IMR-90 (cell line): ENCODE measurements at regions not wholly inside any gene's neighbourhood (a gene's known extent, or its start where the extent isn't known, plus 50 kb on each side); places are given as distances from the start of the nearest gene placed in this dataset.

ENCODE experiments used
- ATAC-seq: fragments of 200-7000 bp; cut with Tn5 transposase; 2 replicates; pipeline ENCODE4 v1.9.1; 2020; ENCODE audit warnings: low read depth, mild to moderate bottlenecking, moderate library complexity
- BruUV-seq: library from RNA; stranded (reverse); fragments of 400-500 nt; replicated peaks from 2 replicates; lab custom pipeline; 2021; lab: Mats Ljungman, UMichigan
- CTCF ChIA-PET: fragments of 300-600 bp; formaldehyde crosslinking; extraction: SDS; loops from one replicate; lab custom pipeline; 2021; ENCODE audit warnings: antibody characterized with exemption; lab: Yijun Ruan, JAX
- POLR2A ChIA-PET: fragments of 300-600 bp; sonication (Branson Sonifier 250); formaldehyde crosslinking; loops from one replicate; lab custom pipeline; 2022; ENCODE audit warnings: antibody characterized with exemption; ENCODE audit not compliant: unreplicated experiment; lab: Charles Lee
- DNase-seq: peaks from one replicate; pipeline ENCODE4 v3.0.0; 2013
- H2AFZ ChIP-seq: replicated peaks from 2 replicates; pipeline ENCODE3; 2013; ENCODE audit warnings: low read length, mild to moderate bottlenecking; ENCODE audit not compliant: poor library complexity
- H2AK5ac ChIP-seq: 2 replicates; pipeline ENCODE4 v1.6.1; 2013; ENCODE audit warnings: low read depth, low read length, inconsistent platforms
- H2AK9ac ChIP-seq: replicated peaks from 2 replicates; pipeline ENCODE3; 2013; ENCODE audit warnings: mild to moderate bottlenecking, low read depth, low read length, moderate library complexity; ENCODE audit not compliant: poor library complexity
- H2BK120ac ChIP-seq: 2 replicates; pipeline ENCODE4 v1.6.1; 2013; ENCODE audit warnings: low read depth, low read length, inconsistent platforms
- H2BK15ac ChIP-seq: 3 replicates; pipeline ENCODE4 v1.6.1; 2013; ENCODE audit warnings: low read depth, low read length, inconsistent platforms
- H2BK20ac ChIP-seq: 2 replicates; pipeline ENCODE4 v1.6.1; 2013; ENCODE audit warnings: low read depth, mild to moderate bottlenecking, inconsistent platforms, low read length, moderate library complexity
- H2BK5ac ChIP-seq: 2 replicates; pipeline ENCODE4 v1.6.1; 2013; ENCODE audit warnings: mild to moderate bottlenecking, low read depth, low read length, inconsistent platforms; ENCODE audit not compliant: poor library complexity, severe bottlenecking
- H3K14ac ChIP-seq: replicated peaks from 2 replicates; pipeline ENCODE4 v1.6.1; 2013; ENCODE audit warnings: low read depth, low read length, inconsistent platforms
- H3K18ac ChIP-seq: 2 replicates; pipeline ENCODE4 v1.6.1; 2013; ENCODE audit warnings: low read depth, low read length, control low read depth
- H3K23ac ChIP-seq: 2 replicates; pipeline ENCODE4 v1.6.1; 2013; ENCODE audit warnings: low read depth, low read length, inconsistent platforms
- H3K27ac ChIP-seq: 2 replicates; pipeline ENCODE4 v1.5.1; 2013; ENCODE audit warnings: mild to moderate bottlenecking, control low read depth, low read length; ENCODE audit not compliant: insufficient read depth
- H3K27me3 ChIP-seq: 2 replicates; pipeline ENCODE4 v1.6.1; 2013; ENCODE audit warnings: low read length; ENCODE audit not compliant: control insufficient read depth, insufficient read depth
- H3K36me3 ChIP-seq: 2 replicates; pipeline ENCODE4 v1.6.1; 2013; ENCODE audit warnings: low read length, mixed read lengths; ENCODE audit not compliant: control insufficient read depth, insufficient read depth
- H3K4ac ChIP-seq: 2 replicates; pipeline ENCODE4 v1.6.1; 2013; ENCODE audit warnings: low read depth, low read length, inconsistent platforms
- H3K4me1 ChIP-seq: 2 replicates; pipeline ENCODE4 v1.6.1; 2013; ENCODE audit warnings: low read length, mixed read lengths; ENCODE audit not compliant: control insufficient read depth, insufficient read depth
- H3K4me2 ChIP-seq: 2 replicates; pipeline ENCODE4 v1.6.1; 2013; ENCODE audit warnings: low read depth, mild to moderate bottlenecking, control low read depth, low read length, moderate library complexity
- H3K4me3 ChIP-seq: 2 replicates; pipeline ENCODE4 v1.5.1; 2013; ENCODE audit warnings: low read depth, mild to moderate bottlenecking, control low read depth, low read length, moderate library complexity; ENCODE audit not compliant: insufficient read depth
- H3K56ac ChIP-seq: 2 replicates; pipeline ENCODE4 v1.6.1; 2013; ENCODE audit warnings: low read length, inconsistent platforms; ENCODE audit not compliant: insufficient read depth; ENCODE audit errors: extremely low read depth
- H3K79me1 ChIP-seq, 2 experiments: 2 replicates each; pipeline ENCODE4 v1.6.1; 2013; ENCODE audit warnings: low read length in 2 of 2, inconsistent platforms in 1 of 2, low read depth in 1 of 2
- H3K9ac ChIP-seq: 2 replicates; pipeline ENCODE4 v1.6.1; 2013; ENCODE audit warnings: low read depth, low read length, control low read depth
- H3K9me1 ChIP-seq: 2 replicates; pipeline ENCODE4 v1.6.1; 2013; ENCODE audit warnings: low read length, inconsistent platforms; ENCODE audit not compliant: insufficient read depth
- H3K9me3 ChIP-seq: 2 replicates; pipeline ENCODE4 v1.6.1; 2013; ENCODE audit warnings: low read length; ENCODE audit not compliant: control insufficient read depth, insufficient read depth
- H4K20me1 ChIP-seq: 2 replicates; pipeline ENCODE4 v1.6.1; 2013; ENCODE audit warnings: low read length, inconsistent platforms; ENCODE audit not compliant: insufficient read depth
- H4K5ac ChIP-seq: 2 replicates; pipeline ENCODE4 v1.6.1; 2013; ENCODE audit warnings: mild to moderate bottlenecking, low read depth, low read length, control low read depth
- H4K8ac ChIP-seq, 2 experiments: 2 replicates each; pipeline ENCODE4 v1.6.1; 2013; ENCODE audit warnings: low read depth in 2 of 2, low read length in 2 of 2, control low read depth in 1 of 2, inconsistent platforms in 1 of 2
- H4K91ac ChIP-seq: 2 replicates; pipeline ENCODE4 v1.6.1; 2013; ENCODE audit warnings: low read depth, low read length, inconsistent platforms; ENCODE audit not compliant: insufficient read depth
- BHLHE40 ChIP-seq: fragments of 150-350 bp; IDR thresholded peaks from 2 replicates; pipeline ENCODE4 v1.6.1; 2016; ENCODE audit warnings: mild to moderate bottlenecking, low read depth, low read length
- CHD1 ChIP-seq: IDR thresholded peaks from 2 replicates; pipeline ENCODE4 v1.6.1; 2012; ENCODE audit warnings: low read depth, low read length, improper control_type of control experiment
- WGBS, 2 experiments: methylation state at CpG; one replicate each; pipeline versions ENCODE4 v1.1.5 to v1.1.7; 2013; ENCODE audit warnings: missing lambda C conversion rate in 2 of 2; ENCODE audit not compliant: insufficient read length in 1 of 2; ENCODE audit errors: extremely low coverage in 2 of 2; 5-methylcytosine and 5-hydroxymethylcytosine counted together
- dilution Hi-C: fragments of 300-500 bp; cut with HindIII; formaldehyde crosslinking; loops from one replicate; pipeline ENCODE4 v1.14.3; 2018; ENCODE audit warnings: low sequenced_read_pairs; ENCODE audit not compliant: unreplicated experiment
- in situ Hi-C: fragments of 300-500 bp; cut with MboI; formaldehyde crosslinking; loops from 3 replicates; pipeline ENCODE4 v1.14.3; 2019; ENCODE audit warnings: low sequenced_read_pairs, inconsistent platforms, mixed read lengths
- intact Hi-C: fragments of 100-400 bp; cut with micrococcal nuclease; formaldehyde crosslinking; loops from 2 replicates; pipeline ENCODE4 v1.10.0; 2022
- TF ChIP-seq, protein P1 (sequence below): conservative IDR thresholded peaks from 2 replicates; pipeline ENCODE4 v1.5.1; 2012; ENCODE audit warnings: mild to moderate bottlenecking, low read depth, low read length, improper control_type of control experiment

DNA sequence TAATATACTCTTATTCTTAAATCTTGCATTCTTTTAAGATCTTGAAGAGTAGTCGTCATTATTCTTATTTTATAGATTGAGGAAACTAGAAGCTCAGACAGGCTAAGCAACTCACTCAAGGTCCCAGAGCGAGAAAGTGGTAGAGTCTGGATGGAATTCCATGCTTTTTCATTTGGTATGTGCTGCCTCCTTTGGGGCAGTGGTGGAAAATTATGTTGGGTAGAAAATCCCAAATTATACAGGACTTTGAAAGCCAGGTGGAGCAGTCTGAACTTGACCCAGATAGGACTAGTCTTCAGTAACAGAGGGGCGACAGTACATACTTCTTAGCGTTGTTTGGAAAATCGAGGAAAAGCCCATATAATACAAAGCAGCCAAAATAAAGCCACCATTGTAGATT, 205.6 kb downstream of the ATG4C start:
- DNase-seq = no peak

More for the DNA sequence above, 205.6 kb downstream of the ATG4C start:
- Histone ChIP-seq H2AFZ (no peak overlapping the region), H2BK120ac (no peak overlapping the region), H2AK5ac (no peak overlapping the region), H4K91ac (no peak overlapping the region), H3K9ac (no peak overlapping the region), H3K36me3 (no peaks in the 10 kb centered on the region), H2BK5ac (no peak overlapping the region), H2AK9ac (no peak overlapping the region), H3K27ac (no peak overlapping the region), H3K4me2 (no peak overlapping the region), H3K18ac (no peak overlapping the region), H2BK15ac (no peak overlapping the region), H3K9me1 (no peaks in the 10 kb centered on the region), H3K4ac (no peak overlapping the region), H3K23ac (no peak overlapping the region), H3K9me3 (no peaks in the 10 kb centered on the region), H3K4me1 (no peaks in the 10 kb centered on the region), H3K4me3 (no peak overlapping the region), H2BK20ac (no peak overlapping the region), H4K8ac (no peak overlapping the region), H3K79me1 (no peaks in the 10 kb centered on the region), H4K5ac (no peak overlapping the region), H3K27me3 (no peaks in the 10 kb centered on the region; the same call in 1 of the 2 replicates), H4K20me1 (no peaks in the 10 kb centered on the region), H3K56ac (no peak overlapping the region), H3K14ac (no peak overlapping the region)
- POLR2A ChIA-PET = no interaction called here
- WGBS, 2 experiments = no CpG with 5 or more reads among the region's 5 CpGs
- in situ Hi-C loops = no loop called here
- BruUV-seq = no TSS peak
- peak; percentile 40; the same call in 1 of the 2 replicates for ATAC-seq
- dilution Hi-C loops = no loop called here
- intact Hi-C loops = no loop called here
- CTCF ChIA-PET = no interaction called here
- no peak for TF ChIP-seq BHLHE40
- no peak for TF ChIP-seq CHD1
- TF ChIP-seq, protein P1, sequence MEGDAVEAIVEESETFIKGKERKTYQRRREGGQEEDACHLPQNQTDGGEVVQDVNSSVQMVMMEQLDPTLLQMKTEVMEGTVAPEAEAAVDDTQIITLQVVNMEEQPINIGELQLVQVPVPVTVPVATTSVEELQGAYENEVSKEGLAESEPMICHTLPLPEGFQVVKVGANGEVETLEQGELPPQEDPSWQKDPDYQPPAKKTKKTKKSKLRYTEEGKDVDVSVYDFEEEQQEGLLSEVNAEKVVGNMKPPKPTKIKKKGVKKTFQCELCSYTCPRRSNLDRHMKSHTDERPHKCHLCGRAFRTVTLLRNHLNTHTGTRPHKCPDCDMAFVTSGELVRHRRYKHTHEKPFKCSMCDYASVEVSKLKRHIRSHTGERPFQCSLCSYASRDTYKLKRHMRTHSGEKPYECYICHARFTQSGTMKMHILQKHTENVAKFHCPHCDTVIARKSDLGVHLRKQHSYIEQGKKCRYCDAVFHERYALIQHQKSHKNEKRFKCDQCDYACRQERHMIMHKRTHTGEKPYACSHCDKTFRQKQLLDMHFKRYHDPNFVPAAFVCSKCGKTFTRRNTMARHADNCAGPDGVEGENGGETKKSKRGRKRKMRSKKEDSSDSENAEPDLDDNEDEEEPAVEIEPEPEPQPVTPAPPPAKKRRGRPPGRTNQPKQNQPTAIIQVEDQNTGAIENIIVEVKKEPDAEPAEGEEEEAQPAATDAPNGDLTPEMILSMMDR = peak; percentile 31
